PC-9 (cell line): ENCODE measurements at regions not wholly inside any gene's neighbourhood (a gene's known extent, or its start where the extent isn't known, plus 50 kb on each side); places are given as distances from the start of the nearest gene placed in this dataset.

Source experiments
- CTCF ChIP-seq: fragments of 200-600 bp; sonication (generic); conservative IDR thresholded peaks from 2 replicates; pipeline ENCODE4 v1.6.1; 2017; ENCODE audit warnings: mixed run types, antibody characterized with exemption, mild to moderate bottlenecking, moderate library complexity
- EZH2 ChIP-seq: fragments of 200-600 bp; sonication (generic); IDR thresholded peaks from 2 replicates; pipeline ENCODE4 v1.8.0; 2017; ENCODE audit warnings: antibody characterized with exemption, low read depth

GRCh38 chr4:160505724-160506123 is 1402.8 kb downstream of the RAPGEF2 start:
- no peak for TF ChIP-seq CTCF
- no peak for TF ChIP-seq EZH2
